Gastroesophageal sphincter (tissue), 3 donors: ENCODE measurements at regions not wholly inside any gene's neighbourhood (a gene's known extent, or its start where the extent isn't known, plus 50 kb on each side); places are given as distances from the start of the nearest gene placed in this dataset.

Source experiments
- CTCF ChIP-seq, 4 experiments: fragments of 200-600 bp in 2 of 4; fragments of 450-650 bp in 2 of 4; sonication (generic) in 1 of 4; IDR thresholded peaks; one replicate each; pipeline ENCODE4 v1.5.1; 2017 to 2019; ENCODE audit warnings: antibody characterized with exemption in 4 of 4, mild to moderate bottlenecking in 2 of 4, moderate library complexity in 2 of 4
- EP300 ChIP-seq: sonication (generic); formaldehyde crosslinking; IDR thresholded peaks from one replicate; pipeline ENCODE4 v1.6.1; 2017; ENCODE audit warnings: antibody characterized with exemption, mild to moderate bottlenecking
- POLR2A ChIP-seq, 2 donors: fragments of 450-650 bp; IDR thresholded peaks; one replicate each; pipeline ENCODE4 v1.6.1; 2017; ENCODE audit warnings: antibody characterized with exemption in 2 of 2, mild to moderate bottlenecking in 2 of 2, moderate library complexity in 1 of 2
- POLR2AphosphoS5 ChIP-seq: sonication (generic); formaldehyde crosslinking; IDR thresholded peaks from one replicate; pipeline ENCODE4 v1.6.1; 2017; ENCODE audit warnings: antibody characterized with exemption

DNA sequence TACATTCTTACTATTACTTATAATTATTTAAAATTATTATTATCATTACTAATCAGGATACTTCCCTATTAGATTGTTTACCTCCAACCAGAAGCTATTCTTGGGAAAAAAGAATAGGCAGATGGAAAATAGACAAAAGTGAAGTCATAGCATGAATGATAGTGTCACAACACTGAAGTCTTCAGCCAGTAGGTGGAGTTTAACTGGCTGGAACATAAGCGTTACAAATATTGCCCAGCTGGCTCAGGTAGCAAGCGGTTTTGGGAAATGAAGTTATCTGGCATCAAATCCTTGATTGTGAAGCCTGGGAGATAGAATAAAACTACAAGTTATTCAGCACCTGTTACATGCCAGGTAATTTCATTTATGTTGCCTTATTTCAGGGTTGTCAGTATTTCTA, 762.9 kb downstream of the C12orf50 start:
- TF ChIP-seq CTCF (IDR thresholded peaks at IDR 0.05): no peak
- no peak for TF ChIP-seq POLR2AphosphoS5
- TF ChIP-seq EP300: no peak
- no peak for TF ChIP-seq POLR2A (IDR thresholded peaks at IDR 0.05)
